PC-3 (cell line): ENCODE measurements at regions not wholly inside any gene's neighbourhood (a gene's known extent, or its start where the extent isn't known, plus 50 kb on each side); places are given as distances from the start of the nearest gene placed in this dataset.
A peak's percentile ranks its signal among the peaks of the same experiment; 100 is the strongest.

Experiments
- EZH2phosphoT487 ChIP-seq: fragments of 300-600 bp; sonication (generic); IDR thresholded peaks from 2 replicates; pipeline ENCODE4 v1.6.1; 2018; ENCODE audit warnings: mild to moderate bottlenecking, antibody characterized with exemption, low read length, borderline replicate concordance
- TF ChIP-seq, protein P1 (sequence below): fragments of 300-600 bp; sonication (generic); conservative IDR thresholded peaks from 2 replicates; pipeline ENCODE4 v1.5.1; 2017; ENCODE audit warnings: antibody characterized with exemption, low read depth, mild to moderate bottlenecking, low read length

DNA sequence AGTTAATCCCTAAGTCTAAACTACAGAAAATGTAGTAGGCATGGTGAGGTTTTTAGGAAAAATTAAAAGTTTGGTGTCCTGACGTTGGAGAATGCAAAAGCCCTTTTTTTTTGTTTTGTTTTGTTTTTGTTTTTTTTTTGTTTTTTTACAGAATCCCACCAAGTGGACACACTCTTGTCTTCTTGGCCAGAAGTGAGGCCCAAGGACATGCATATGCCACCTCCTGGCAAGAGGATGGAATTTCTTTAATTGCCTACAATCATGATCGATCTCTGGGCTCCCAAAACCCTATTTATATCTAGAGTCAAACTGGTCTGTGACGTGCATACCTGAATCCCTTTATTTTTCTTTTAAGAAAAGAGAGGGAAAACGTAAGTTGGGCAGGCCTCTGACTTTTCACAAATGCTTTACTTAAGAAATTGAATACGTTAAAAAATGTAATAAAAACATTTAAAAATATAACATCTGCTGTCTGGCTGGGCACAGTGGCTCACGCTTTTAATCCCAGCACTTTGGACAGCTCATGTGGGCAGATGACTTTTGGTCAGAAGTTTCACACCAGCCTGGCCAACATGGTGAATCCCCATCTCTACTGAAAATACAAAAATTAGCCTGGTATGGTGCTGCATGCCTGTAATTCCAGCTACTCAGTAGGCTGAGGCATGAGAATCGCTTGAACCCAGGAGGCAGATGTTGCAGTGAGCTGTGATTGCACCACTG, 502.7 kb downstream of the CBLN2 start:
- TF ChIP-seq, protein P1, sequence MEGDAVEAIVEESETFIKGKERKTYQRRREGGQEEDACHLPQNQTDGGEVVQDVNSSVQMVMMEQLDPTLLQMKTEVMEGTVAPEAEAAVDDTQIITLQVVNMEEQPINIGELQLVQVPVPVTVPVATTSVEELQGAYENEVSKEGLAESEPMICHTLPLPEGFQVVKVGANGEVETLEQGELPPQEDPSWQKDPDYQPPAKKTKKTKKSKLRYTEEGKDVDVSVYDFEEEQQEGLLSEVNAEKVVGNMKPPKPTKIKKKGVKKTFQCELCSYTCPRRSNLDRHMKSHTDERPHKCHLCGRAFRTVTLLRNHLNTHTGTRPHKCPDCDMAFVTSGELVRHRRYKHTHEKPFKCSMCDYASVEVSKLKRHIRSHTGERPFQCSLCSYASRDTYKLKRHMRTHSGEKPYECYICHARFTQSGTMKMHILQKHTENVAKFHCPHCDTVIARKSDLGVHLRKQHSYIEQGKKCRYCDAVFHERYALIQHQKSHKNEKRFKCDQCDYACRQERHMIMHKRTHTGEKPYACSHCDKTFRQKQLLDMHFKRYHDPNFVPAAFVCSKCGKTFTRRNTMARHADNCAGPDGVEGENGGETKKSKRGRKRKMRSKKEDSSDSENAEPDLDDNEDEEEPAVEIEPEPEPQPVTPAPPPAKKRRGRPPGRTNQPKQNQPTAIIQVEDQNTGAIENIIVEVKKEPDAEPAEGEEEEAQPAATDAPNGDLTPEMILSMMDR: peak; percentile 41; the same call in 1 of the 2 replicates
- TF ChIP-seq EZH2phosphoT487: no peak
